DMS 273 treated with DMSO at 0.1 percent for 48 hours (cell line): ENCODE measurements at regions not wholly inside any gene's neighbourhood (a gene's known extent, or its start where the extent isn't known, plus 50 kb on each side); places are given as distances from the start of the nearest gene placed in this dataset.

Source experiments
- DNase-seq: peaks from one replicate; lab custom pipeline; 2025; lab: John Stamatoyannopoulos, UW

DNA sequence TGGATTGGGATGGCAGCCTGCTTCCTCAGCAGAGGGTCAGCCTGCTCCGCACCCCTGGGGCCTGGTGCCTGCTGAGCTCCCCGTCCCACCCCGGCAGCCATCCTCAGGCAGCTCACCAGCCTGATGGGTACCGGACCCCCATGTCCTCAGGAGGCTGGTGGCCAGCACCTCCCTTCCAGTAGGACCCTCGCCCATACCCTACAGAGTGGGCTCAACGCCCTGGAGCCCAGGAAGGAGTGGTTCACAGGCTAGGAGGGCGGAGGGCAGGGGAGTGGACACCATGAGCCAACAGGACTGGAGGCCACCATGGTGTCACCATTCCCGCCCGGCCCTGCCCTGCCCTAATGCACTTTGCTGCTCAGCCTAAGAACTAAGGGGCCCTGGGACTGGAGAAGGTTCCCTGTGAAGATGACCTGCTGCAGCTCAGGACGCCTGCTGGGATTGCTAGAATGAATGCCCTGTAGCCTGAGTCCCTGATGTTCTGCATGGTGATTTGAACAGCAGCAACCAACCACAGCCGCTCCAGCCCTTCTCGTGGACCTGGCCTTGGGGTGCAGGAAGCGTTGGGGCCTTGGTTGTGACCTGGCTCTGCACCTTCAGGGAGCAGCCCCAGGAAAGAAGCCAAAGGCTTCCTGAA, 1080.8 kb downstream of the BRD1 start:
- no peak for DNase-seq

DNA sequence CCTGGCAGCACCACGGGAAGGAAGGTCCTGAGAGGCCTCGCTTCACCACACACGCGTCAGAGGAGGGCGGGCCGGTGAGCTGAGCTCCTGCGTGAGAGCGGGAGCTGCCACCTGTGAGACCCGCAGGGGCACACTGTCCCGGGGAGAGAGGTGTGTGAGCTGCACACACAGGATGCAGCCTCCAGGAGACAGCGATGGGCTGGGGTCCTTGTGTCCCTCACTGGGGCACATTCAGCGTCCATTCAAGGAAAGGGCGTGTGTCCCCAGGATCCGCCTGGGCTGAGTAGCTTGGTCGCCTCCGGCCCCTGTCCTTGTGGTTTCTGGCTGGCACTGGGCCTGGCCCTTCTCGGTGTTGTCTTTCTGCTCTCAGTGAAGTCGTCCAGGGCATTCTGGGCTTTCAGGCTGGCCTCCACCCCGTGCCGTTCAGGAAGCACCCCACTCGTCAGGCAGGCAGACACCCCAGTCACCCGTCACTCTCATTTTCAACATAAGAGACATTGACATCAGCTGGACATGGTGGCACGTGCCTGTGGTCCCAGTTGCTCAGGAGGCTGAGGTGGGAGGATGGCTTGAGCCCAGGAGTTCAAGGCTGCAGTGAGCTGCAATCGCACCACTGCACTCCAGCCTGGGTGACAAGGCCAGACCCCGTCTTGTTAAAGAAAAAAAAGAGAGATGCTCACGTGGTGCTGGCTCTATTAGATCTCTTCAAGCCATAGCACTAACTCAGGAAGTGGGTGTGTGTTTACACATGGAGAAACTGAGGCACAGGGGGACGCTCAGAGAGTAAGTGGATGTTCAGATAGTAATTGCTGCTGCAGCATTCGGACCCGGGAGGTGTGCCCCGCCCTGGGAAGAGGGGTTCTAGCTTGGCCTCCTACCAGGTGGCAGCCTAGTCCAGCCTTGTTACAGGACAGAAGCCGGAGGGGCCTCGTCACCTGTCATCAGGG, 1081.6 kb downstream of the BRD1 start:
- no peak for DNase-seq

DNA sequence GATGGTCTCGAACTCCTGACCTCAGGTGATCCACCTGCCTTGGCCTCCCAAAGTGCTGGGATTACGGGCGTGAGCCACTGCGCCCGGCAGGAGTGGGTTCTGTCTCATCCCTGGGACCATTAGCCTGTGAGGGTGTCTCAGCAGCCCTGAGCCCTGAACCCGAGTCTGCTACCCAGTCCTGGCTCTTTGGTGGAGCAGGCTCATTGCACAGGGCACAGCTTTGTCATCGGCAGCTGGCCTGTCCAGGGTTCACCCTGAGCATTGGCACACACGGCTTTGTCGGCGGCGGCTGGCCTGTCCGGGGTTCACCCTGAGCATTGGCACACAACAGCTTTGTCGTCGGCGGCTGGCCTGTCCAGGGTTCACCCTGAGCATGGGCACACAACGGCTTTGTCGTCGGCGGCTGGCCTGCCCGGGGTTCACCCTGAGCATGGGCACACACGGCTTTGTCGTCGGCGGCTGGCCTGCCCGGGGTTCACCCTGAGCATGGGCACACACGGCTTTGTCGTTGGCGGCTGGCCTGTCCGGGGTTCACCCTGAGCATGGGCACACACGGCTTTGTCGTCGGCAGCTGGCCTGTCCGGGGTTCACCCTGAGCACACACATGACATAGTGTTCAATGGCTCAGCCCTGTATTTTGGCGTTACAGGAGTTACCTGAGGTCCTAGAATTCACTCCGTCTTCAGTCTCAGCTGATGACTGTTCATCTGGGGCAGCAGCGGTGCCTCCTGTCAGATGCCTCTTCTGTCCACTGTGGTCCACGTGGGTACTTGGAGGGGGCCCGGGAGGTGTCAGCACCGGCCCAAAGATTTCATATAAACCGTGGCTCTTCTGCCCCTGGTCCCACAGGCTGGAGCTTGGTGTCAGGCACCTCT, 1082.5 kb downstream of the BRD1 start:
- DNase-seq = no peak

DNA sequence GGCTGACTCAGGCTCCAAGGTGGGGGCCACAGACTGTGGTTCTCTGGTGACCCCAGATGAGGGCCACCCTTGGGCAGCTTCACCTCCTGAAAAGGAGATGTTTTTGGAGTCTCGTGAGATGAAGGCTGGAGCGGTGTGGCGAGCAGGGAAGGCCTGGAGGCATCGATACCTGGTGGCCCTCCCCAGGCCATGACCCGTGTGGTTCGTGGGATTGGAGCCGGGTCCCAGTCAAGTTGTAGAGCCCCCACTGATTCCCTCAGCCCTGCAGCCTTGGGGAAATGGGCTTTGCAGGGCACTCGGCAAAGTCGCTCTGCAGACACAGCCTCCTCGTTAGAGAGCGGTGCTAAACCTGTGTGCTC, 1083.4 kb downstream of the BRD1 start:
- DNase-seq = no peak

DNA sequence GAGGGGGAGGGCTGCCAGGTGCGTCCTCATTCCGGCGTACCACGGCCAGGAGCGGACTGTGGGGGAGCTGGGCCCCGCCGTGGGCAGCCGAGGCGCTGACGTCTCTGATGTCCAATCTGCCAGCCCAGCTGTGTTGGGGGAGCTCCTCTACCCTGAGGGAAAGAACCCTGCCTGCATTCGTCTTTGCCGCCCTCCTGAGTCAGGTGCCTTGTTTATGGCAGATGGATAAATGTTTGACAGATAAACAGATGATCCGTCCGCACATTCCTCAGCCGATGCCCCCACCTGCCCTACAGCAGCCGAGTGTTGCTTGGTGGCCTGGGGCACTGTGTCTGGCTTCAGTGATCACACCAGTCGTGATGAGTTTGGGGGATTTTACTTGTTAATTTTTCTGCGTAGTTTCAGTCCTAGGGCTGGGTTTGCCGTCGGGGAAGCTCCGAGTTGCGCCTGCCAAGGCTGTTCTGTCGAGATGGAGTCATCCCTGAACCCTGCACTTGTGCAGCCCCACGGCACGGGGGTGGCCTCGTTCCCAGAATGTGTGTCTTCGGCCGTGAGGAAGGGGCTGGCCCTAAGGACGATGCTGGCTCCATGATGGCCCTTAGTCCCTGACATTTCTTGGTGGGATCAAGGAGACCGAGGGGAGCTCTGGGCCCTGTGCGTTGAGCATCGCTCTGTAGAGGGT, 1083.9 kb downstream of the BRD1 start:
- DNase-seq = no peak

DNA sequence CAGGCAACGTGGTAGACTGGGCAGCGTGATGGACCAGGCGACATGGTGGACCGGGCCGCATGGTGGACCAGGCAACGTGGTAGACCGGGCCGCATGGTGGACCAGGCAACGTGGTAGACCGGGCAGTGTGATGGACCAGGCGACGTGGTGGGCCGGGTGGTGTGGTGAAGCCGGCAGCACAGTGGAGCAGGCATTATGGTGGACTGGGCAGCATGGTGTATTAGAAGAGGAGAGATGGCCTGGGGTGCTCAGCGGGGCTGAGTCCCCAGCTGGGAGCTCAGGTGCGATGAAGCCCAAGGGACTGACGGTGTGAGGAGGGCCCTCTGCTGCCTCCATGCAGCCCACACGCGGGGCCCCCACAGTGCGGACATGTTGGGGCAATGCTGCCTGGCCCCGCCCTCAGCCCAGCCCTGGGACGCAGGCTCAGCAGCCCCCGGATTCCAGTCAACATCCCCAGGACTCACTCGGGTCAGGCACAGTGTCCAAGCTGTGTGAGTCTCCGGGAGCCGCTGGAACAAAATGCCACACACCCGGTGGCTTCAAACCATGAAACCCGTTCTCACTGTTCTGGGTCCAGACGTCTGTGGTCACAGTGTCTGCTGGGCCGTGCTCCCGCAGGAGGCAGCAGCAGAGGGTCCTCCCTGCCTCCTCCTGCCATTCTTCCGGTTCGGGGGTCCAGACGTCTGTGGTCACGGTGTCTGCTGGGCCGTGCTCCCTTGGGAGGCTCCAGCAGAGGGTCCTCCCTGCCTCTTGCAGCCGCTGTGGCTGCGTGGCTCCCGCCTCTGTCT, 1084.9 kb downstream of the BRD1 start:
- DNase-seq = no peak

DNA sequence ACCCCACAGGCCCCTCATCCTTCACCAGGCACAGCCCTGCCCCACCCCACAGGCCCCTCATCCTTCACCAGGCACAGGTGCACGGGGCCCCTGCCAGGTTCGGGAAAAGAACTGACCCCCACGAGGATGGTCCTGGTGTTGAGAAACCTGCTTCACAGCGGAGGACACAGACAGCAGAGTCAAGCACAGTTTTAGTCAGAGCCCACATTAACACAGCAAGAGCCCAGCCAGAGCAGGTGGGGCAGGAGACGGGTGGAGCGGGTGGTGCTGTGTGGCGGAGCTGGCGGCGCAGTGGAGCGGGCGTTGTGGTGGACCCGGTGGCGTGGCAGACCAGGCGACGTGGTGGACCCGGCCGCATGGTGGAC, 1085.5 kb downstream of the BRD1 start:
- no peak for DNase-seq

DNA sequence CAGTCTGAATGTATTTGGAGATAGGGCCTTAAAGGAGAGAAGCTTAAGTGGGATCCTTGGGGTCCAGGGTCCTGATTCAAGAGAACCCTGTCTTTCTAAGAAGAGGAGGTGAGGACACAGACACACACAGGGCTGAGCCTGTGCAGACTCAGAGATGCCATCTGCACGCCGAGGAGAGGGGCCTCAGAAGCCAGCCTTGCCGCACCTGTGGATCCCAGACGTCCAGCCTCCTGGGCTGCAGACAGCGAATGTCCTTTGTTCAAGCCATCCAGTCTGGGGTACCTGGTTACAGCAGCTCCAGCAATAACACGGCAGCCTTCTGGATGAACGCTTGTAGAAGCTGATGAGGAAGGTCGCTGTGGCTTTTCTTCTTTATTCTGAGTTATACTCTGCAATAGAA, 1086.1 kb downstream of the BRD1 start:
- DNase-seq = no peak

DNA sequence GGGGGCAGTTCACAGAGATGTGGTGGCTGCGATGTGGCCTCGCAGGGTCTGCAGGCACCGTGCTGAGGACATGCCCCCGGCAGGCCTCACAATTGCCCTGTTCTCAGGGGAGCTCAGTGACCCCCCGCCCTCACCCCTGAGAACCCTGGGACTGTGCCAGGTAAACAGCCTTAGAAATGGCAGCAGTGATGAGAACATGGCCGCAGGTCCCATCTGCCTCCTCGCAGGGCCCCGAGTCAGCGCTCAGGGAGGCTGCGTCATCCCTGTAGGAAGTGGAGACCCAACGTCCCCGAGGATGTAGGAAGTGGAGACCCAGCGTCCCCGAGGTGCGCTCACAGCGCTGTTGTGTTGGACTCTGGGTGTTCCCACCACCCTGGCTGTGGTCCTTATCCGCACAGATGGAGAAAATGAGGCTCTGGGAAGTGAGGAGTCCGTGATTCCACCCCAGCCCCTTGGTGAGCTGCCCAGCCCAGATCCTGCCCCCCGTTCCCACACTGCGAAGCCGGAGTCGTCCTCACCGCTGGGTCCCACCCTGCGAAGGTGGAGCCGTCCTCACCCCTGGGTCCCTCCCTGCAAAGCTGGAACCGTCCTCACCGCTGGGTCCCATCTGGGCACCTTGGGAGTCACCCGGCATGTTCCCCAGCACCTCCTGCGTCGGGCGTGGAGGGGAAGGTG, 1086.8 kb downstream of the BRD1 start:
- no peak for DNase-seq

DNA sequence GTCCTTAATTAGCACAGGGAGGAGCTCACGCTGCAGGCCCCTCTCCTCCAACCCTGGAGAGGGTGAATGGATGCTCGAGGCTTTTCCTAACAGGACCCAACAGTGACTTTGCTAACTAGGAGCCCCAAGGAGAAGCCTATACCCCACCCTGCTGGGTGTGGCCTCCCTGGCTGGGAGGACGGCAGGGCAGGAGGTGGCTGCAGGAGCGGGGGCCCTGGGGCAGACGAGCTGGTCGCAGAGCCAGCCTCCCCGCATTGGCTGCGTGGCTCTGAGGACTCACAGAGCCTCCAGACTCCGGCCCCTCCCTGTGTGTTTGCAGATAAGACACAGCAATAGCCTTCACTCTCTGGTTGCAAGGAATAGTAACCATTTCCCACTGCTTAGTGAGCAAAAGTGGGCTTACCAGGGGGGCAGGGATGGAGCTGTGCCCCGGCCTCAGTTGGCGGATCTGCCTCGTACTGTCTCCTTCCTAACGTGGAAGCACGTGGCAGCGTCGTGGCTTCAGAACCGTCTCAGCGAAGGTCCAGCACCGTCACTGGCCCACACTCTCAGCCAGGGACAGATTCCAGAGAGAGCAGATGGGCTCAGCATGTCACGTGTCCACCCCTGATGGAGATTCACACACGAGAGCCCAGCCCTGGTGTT, 1087.5 kb downstream of the BRD1 start:
- DNase-seq = no peak

DNA sequence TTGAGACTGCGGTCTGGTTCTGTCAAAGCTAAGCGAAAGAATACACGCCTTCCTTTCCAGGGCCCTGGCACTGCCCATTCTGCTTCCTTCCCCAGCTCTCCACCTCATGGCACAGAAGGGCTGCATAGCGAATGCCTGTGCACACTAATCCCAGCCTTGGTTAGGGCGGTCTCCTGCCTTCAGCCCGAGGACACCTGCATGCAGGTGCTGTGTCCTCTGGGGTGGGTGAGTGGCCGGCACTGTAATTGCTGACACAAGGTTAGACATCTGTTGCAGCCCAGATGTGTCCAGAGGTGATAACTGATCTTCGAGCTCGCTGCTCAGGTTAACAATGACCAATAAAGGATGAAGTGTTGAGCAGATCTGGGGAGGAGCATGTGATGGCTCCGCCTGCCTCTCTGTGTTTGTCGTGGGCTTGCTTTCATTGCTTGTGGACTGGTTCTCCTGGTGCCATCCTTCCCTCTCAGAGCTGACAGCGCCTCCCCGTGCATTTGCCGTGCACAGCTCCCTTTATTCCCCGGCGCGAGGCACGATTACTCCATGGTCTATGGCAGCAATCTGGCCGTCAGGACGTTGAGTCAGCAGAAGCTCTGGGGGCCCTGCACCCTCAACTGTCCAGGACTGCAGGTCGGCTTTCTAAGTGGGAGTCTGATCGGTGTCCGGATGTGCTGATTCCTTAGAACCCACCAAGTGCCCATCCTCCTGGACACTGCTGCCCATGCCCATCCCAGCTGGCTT, 1088.2 kb downstream of the BRD1 start:
- no peak for DNase-seq

DNA sequence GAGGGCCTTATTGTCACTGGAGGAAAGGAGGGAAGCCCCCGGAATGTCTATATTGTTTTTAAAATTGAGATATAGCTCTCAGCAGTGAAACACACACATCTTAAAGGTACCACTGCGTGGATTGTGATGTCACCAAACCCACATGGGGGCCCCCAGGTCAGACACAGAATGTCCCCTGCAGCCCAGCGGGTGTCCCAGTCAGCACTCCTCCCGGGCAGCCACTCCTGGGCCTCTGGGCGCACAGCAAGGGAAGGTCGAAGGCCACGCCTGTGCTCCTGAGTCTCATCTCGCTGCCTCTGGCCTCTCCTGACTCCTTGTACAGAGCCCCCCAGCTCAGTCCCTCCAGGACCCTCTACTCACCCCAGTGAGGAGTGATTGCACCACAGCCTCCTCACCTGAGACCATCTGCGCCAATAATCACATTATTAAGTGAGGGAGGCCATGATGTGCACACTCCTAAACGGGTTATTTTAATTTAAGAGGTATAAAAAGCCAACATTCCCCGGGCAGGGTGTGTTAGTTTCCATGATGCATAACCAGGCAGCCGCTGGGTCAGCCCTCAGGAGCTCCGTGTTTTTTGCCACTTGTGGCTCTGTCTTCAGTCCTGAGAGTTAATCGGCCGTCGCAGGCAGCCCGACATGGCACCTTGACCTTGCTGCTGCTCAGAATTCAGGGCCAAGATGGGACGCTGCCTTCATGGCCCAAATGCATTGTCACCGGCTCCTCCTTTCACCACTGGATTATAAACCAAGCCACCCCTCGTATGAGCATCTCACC, 1089.3 kb downstream of the BRD1 start:
- no peak for DNase-seq

DNA sequence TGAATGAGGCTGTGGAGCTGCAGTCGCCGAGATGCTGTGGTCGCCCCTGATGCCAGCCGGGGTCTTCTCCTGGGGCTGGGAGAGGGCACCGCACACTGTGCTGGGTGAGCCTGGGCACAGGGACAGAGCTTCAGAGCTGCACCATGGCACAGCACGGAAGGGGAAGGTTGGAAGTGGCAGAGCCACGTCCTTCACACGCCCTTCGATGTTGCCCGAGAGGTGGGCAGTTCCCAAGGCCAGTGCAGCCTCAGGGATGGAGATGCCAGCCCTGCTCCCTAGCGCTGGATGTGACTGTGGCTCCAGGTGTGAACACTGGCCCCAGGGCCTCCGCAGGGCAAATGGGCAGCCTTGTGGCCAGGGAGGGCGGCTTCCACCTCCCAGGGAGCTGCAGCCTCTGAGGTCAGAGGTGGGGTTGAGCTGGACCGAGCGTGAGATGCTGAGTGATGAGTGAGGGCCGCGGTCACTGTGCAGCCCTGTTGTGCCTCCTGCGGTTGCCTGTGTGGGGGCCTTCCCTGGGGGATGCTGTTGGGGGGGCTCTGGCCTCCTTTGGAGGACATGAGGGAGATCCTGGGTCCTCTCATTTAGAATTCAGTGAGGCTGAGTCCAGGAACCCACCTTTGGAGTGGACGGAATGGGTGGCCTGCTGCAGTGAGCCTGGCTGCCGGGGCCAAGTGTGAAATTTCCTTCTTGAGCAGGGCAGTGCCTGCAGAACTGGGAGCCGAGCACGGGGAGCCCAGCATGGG, 1090.0 kb downstream of the BRD1 start:
- no peak for DNase-seq

DNA sequence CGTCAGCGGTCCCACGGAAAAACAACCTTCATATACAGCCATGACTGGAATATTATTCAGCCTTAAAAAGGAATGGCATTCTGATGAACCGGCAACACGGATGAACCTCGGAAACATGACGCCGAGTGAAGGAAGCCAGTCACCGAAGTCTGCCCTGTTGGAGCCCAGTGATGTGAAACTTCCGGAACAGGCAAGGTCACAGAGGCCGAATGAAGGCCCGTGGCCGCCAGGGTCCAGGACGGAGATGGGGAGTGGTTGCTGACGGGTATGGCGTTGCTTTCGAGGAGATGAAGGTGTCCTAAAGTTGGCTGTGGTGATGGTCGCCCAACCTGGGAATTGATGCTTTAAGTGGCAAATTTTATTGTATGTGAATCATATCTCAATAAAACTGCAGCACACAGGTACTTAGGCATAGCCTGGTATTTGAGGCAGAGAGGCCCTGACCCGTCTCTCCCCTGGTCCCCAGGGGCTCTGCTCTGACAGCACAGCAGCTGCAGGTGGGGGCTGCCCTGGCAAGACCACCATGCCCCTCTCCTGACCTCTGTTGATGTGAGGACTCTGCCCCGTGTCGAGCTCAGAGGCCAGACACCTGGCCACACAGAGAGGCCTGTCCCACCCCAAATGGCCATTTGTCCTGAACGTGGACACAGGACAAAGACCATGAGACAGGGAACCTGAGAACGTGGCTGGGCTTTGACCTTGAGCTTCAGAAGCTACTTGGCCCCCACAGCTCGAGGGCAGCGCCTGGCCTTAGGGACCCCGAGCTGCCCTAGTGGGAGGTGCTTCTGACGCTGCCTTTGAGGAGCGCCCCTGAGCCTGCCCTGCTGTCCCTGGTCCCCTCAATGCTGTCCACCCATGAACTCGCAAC, 1090.8 kb downstream of the BRD1 start:
- DNase-seq = no peak

DNA sequence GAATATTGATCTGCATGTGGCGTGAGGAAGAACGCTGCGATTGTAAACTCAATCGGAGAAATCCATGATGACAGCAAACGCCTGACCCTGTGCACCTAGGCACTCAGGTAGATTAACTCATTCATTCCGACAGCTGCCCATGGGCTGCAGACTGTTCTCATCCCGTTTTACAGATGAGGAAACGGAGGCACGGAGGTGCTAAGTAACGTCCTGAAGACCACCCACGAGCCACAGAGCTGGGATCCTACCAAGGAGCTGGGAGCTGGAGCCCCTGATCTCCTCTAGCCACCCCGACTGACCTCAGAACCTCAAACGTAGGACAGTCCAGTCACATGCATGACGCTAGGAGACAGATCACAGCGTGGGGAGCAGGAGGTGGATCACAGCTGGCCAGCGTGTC, 1092.7 kb downstream of the BRD1 start:
- no peak for DNase-seq

DNA sequence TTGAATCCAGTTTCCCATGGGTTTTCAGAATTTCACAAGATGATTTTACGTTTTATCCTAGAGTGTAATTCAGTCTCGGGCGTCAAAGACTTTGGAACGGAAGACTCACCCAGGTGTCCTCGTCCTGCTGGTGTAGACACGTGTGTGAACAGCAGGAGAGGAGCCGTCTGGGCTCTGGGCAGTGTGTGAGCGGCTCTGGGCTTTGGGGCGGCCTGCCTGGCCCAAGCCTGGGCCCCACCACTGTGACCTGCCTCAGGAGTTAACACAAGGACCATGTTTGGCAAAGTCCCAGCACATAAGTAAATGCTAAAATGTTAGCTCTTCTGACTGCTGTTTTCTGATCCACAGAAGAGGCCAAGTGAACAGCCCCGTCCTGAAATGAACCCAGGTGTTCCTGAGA, 1093.3 kb downstream of the BRD1 start:
- DNase-seq = no peak
